ENCODE measurements at regions not wholly inside any gene's neighbourhood (a gene's known extent, or its start where the extent isn't known, plus 50 kb on each side); places are given as distances from the start of the nearest gene placed in this dataset.

- no peak for DNase-seq (ENCODE audit: low read depth)
- TF ChIP-seq, protein P1, sequence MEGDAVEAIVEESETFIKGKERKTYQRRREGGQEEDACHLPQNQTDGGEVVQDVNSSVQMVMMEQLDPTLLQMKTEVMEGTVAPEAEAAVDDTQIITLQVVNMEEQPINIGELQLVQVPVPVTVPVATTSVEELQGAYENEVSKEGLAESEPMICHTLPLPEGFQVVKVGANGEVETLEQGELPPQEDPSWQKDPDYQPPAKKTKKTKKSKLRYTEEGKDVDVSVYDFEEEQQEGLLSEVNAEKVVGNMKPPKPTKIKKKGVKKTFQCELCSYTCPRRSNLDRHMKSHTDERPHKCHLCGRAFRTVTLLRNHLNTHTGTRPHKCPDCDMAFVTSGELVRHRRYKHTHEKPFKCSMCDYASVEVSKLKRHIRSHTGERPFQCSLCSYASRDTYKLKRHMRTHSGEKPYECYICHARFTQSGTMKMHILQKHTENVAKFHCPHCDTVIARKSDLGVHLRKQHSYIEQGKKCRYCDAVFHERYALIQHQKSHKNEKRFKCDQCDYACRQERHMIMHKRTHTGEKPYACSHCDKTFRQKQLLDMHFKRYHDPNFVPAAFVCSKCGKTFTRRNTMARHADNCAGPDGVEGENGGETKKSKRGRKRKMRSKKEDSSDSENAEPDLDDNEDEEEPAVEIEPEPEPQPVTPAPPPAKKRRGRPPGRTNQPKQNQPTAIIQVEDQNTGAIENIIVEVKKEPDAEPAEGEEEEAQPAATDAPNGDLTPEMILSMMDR (IDR thresholded peaks at IDR 0.05; ENCODE audit: low read depth, low read length, missing control alignments) = no peak
Observed at GRCh38 chr19:32165141-32165540, 180.3 kb upstream of the ZNF507 start.

DNA sequence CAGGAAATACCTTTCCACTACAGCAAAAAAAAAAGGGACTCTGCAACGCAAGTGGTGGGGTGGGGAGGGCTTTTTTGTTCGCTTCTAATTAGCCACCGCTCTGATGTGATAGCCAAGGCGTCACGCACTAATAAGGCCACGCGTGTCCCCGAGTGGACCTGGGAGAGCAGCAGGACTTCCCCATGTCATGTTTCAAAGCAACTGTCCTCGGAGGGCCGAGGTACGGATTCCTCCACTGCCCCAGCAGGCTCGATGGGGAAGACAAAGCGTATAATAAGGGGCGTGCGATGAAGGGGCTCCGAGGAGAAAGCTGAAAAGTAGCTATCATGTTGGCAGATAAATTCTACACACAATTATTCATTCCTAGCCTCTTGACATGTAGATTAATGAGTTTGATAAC, 179.7 kb upstream of the ZNF507 start:
- TF ChIP-seq, protein P1 (IDR thresholded peaks at IDR 0.05; ENCODE audit: low read depth, low read length, missing control alignments) = no peak
- no peak for DNase-seq (ENCODE audit: low read depth)

More at GRCh38 chr19:32165141-32165540, 180.3 kb upstream of the ZNF507 start:
- H3K4me3 ChIP-seq (ENCODE audit: low read depth, low read length) = no peak overlapping the region

DNA sequence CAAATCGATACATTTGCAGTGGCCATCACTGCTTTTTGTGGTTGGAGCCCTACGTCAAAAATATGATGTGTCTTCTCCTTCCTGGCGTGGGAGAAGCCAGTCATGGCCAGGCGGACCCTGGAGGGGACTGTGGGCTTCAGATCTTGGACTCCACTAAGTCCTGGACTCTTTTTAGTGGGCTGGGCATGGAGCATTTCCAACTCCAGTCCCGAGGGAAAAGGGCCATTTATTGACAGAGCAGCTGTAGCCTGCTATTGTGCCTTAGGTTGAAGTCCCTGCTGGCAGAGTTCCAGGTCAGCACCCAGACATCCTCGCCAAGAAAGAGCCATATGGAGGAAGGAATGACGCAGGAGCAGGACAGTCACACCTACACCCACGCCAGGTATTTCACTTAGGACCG, 179.2 kb upstream of the ZNF507 start:
- no peak overlapping the region for H3K4me3 ChIP-seq (ENCODE audit: low read depth, low read length)
- DNase-seq (ENCODE audit: low read depth) = no peak
- TF ChIP-seq, protein P1 (IDR thresholded peaks at IDR 0.05; ENCODE audit: low read depth, low read length, missing control alignments) = no peak

More for the DNA sequence above, 179.7 kb upstream of the ZNF507 start:
- no peak overlapping the region for H3K4me3 ChIP-seq (ENCODE audit: low read depth, low read length)

GRCh38 chr19:32168111-32168510, 177.3 kb upstream of the ZNF507 start:
- TF ChIP-seq, protein P1 (IDR thresholded peaks at IDR 0.05; ENCODE audit: low read depth, low read length, missing control alignments) = no peak
- no peak for DNase-seq (ENCODE audit: low read depth)
- no peak overlapping the region for H3K4me3 ChIP-seq (ENCODE audit: low read depth, low read length)

GRCh38 chr19:32168606-32169005, 176.8 kb upstream of the ZNF507 start:
- TF ChIP-seq, protein P1 (IDR thresholded peaks at IDR 0.05; ENCODE audit: low read depth, low read length, missing control alignments) = no peak
- no peak overlapping the region for H3K4me3 ChIP-seq (ENCODE audit: low read depth, low read length)
- DNase-seq (ENCODE audit: low read depth) = no peak

DNA sequence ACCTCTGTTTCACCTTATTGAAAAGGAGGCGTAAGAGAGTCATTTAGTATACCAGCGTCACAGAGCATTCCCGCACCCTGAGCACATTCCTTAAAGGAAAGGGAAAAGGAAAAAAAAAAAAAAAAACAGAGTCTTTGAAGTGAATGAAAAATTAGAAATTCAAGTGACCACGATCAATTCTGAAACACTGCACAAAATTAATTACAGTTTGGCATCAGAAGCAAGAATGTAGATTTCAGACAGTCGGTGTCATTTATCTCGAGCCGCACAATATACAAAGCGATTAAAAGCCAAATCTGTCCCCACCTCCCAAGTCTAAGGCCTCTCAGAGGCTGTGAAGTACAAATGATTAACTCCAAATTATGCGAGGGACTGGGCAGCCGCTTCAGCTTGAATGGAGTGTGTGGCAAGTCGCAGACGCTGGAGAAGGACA, 173.7 kb upstream of the ZNF507 start:
- TF ChIP-seq, protein P1 (IDR thresholded peaks at IDR 0.05; ENCODE audit: low read depth, low read length, missing control alignments) = no peak
- no peak for DNase-seq (ENCODE audit: low read depth)
- H3K4me3 ChIP-seq (ENCODE audit: low read depth, low read length) = no peak overlapping the region

- TF ChIP-seq, protein P1 (IDR thresholded peaks at IDR 0.05; ENCODE audit: low read depth, low read length, missing control alignments) = no peak
- no peak overlapping the region for H3K4me3 ChIP-seq (ENCODE audit: low read depth, low read length)
- no peak for DNase-seq (ENCODE audit: low read depth)
Observed at GRCh38 chr19:32172566-32173160, 172.7 kb upstream of the ZNF507 start.

Data from GM12864 (cell line).